AG04450 (cell line): ENCODE measurements at regions not wholly inside any gene's neighbourhood (a gene's known extent, or its start where the extent isn't known, plus 50 kb on each side); places are given as distances from the start of the nearest gene placed in this dataset.

Experiments used
- CTCF ChIA-PET: fragments of 300-600, 350-600 bp; formaldehyde crosslinking; extraction: SDS; loops from one replicate; lab custom pipeline; 2022; ENCODE audit warnings: antibody characterized with exemption, inconsistent platforms; lab: Charles Lee
- POLR2A ChIA-PET: fragments of 350-600 bp; formaldehyde crosslinking; extraction: SDS; loops from one replicate; lab custom pipeline; 2021; ENCODE audit warnings: antibody characterized with exemption, inconsistent platforms; lab: Yijun Ruan, JAX
- DNase-seq: peaks from one replicate; pipeline ENCODE4 v3.0.0-alpha.2; 2011; ENCODE audit warnings: low read depth, low spot score
- H3K27ac ChIP-seq: one replicate; pipeline ENCODE4 v1.5.1; 2012; ENCODE audit warnings: low read depth, low read length, control low read depth
- H3K27me3 ChIP-seq: one replicate; pipeline ENCODE4 v1.6.0; 2012; ENCODE audit warnings: low read length; ENCODE audit not compliant: control insufficient read depth, insufficient read depth
- H3K4me3 ChIP-seq: 2 replicates; pipeline ENCODE4 v1.5.1; 2011; ENCODE audit warnings: mild to moderate bottlenecking, low read depth, low read length, control low read depth
- H3K9me3 ChIP-seq: 2 replicates; pipeline ENCODE4 v1.5.1; 2012; ENCODE audit warnings: low read length; ENCODE audit not compliant: control insufficient read depth, insufficient read depth
- TF ChIP-seq, protein P1 (sequence below): IDR thresholded peaks from 2 replicates; pipeline ENCODE4 v1.5.1; 2011; ENCODE audit warnings: low read depth, low read length, control low read depth, inconsistent platforms

DNA sequence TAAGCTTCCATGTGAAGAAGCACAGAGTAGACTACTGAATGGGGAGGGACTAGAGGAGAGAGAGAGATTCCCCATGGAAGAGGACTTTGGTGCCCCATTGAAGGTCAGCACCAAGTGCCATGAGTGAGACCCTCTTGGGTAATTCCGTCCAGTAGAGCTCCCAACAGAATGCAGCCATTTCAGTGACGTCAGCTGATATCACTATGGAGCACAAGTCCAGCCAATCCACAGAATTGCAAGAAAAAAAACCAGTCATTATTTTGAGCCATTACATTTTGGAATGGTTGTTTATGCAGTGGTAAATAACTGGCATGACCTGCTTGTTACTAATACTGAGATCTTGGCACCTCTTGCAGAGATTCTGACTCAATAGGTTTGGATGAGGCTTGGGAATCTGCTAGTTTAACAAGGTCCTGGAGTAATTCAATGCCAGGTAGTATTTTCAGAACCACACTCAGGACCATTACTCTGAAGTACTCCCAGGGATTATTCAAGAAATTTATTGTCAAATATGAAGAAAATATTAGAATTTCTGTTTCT lies 52.6 kb upstream of the SP8 start:
- H3K27me3 ChIP-seq: no peaks in the 10 kb centered on the region
- H3K9me3 ChIP-seq: peaks cover 26% of the 10 kb centered on the region
- H3K4me3 ChIP-seq: no peak overlapping the region
- DNase-seq: no peak
- CTCF ChIA-PET: no interaction called here
- TF ChIP-seq, protein P1, sequence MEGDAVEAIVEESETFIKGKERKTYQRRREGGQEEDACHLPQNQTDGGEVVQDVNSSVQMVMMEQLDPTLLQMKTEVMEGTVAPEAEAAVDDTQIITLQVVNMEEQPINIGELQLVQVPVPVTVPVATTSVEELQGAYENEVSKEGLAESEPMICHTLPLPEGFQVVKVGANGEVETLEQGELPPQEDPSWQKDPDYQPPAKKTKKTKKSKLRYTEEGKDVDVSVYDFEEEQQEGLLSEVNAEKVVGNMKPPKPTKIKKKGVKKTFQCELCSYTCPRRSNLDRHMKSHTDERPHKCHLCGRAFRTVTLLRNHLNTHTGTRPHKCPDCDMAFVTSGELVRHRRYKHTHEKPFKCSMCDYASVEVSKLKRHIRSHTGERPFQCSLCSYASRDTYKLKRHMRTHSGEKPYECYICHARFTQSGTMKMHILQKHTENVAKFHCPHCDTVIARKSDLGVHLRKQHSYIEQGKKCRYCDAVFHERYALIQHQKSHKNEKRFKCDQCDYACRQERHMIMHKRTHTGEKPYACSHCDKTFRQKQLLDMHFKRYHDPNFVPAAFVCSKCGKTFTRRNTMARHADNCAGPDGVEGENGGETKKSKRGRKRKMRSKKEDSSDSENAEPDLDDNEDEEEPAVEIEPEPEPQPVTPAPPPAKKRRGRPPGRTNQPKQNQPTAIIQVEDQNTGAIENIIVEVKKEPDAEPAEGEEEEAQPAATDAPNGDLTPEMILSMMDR: no peak
- H3K27ac ChIP-seq: no peak overlapping the region
- POLR2A ChIA-PET: no interaction called here

DNA sequence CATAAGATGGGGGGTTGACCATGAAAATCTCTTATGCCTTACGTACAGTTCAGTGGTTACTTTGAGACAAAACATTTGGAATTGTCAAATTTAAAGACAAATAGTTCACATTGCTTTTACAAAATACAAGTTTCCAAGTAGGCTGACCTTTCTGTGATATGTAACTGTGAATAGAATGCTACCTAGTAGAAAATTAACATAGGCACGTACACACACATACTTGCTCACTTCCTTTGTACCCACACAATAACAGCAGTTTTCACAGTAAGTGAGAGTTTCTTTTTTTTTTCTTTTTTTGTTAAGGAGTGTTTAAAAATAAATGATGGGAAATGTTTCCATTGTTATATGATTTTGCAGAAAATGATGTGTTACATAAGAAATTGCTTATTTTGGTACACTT lies 53.3 kb upstream of the SP8 start:
- Histone ChIP-seq H3K27me3 (no peaks in the 10 kb centered on the region), H3K27ac (no peak overlapping the region), H3K9me3 (peaks cover 29% of the 10 kb centered on the region), H3K4me3 (no peak overlapping the region)
- TF ChIP-seq, protein P1: no peak
- POLR2A ChIA-PET: no interaction called here
- CTCF ChIA-PET: no interaction called here
- no peak for DNase-seq

DNA sequence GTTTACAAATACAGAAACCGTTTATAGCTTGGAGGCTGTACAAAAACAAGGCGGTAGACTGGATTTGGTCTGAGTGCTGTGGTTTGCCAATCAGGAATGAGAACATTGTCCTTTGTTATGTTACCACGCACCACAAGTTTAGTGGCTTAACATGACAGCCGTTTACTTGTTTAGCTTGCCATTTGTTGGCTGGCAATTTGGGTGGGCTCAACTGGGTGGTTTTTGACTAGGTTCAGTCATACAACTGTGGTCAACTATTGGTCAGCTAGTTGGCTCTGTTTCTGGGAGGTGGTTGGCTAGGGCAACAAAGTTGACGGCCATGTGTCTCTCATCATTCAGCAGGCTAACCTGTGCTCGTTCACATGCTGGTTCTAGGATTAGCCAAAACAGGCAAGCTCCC lies 60.1 kb upstream of the SP8 start:
- no peak for DNase-seq
- Histone ChIP-seq H3K4me3 (no peak overlapping the region), H3K9me3 (peaks cover 11% of the 10 kb centered on the region), H3K27ac (no peak overlapping the region), H3K27me3 (no peaks in the 10 kb centered on the region)
- CTCF ChIA-PET: no interaction called here
- POLR2A ChIA-PET: no interaction called here
- TF ChIP-seq, protein P1: no peak

DNA sequence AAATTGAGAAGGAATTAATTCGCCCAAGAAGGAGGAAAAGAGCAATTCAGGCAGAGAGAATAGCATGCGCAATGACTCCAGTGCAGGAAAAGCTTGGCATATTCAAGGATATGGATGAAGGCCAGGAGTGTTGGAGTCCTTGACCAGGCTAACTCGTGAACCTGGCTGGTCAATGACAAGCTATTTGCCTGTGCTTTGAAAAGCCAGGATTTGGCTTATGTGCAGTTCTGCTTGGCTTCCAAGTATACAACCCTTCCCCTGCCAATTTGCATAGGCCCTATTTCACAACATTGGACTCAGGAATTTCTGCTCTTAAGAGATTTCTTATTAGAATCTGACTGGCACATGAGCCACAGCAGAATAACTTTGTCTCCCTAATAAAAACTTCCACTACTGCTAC lies 72.3 kb upstream of the SP8 start:
- ChIA-PET CTCF (no interaction called here), POLR2A (no interaction called here)
- no peak overlapping the region for H3K4me3 ChIP-seq
- H3K27ac ChIP-seq: no peak overlapping the region
- DNase-seq: no peak
- H3K27me3 ChIP-seq: no peaks in the 10 kb centered on the region
- H3K9me3 ChIP-seq: peaks cover 16% of the 10 kb centered on the region
- TF ChIP-seq, protein P1: no peak

DNA sequence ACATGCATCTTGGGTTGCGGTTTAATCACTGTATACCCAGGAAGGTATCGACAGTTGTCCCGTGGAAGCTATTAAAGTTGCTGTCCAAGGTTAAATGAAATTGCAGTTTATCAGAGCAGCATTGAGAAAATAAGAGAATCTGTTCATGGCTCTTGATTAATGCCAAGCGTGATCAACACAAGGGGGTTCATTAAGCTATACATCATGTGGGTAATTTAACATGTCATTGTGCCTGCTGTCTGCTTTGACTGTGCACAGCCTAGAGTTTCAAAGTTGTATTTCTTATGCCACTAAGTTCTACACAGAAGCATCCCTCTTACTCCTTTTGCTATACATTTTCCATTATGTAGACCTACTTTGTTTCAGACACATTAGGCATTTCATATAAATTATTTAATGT lies 74.8 kb upstream of the SP8 start:
- TF ChIP-seq, protein P1: no peak
- ChIA-PET POLR2A (no interaction called here), CTCF (no interaction called here)
- Histone ChIP-seq H3K27ac (no peak overlapping the region), H3K4me3 (no peak overlapping the region), H3K9me3 (peaks cover 16% of the 10 kb centered on the region), H3K27me3 (no peaks in the 10 kb centered on the region)
- no peak for DNase-seq
